ENCODE measurements at regions not wholly inside any gene's neighbourhood (a gene's known extent, or its start where the extent isn't known, plus 50 kb on each side); places are given as distances from the start of the nearest gene placed in this dataset.
"Not testable (repeated sequence)": the region's sequence is repeated elsewhere in the genome, so short reads cannot be mapped to it uniquely, and the experiment has no call there.

DNA sequence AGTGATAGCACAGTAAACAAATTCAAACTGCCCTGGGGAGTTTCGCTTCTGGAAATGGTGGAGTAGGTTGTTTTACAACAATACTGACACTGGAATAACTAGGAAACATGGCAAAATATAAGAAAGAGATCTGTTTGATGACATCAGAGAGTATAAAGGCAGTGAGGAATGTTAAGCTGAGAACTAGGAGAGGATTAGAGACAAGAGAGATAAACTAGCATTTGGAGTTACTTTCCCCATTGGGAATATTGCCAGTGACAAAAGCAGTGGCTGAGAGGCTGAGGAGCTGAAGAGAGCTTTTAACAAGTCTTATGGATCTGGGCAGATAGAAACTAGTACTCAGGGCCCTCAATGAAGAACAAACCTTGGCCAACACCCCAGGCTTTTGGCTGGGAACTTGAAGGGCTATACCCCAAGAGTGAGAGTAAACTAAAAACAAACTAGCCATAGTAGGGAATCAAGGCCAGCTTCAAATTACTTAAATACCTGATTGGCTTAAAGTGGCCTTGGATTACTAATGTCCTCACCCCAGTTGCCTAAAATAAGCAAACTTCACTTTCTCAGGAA is 280.4 kb downstream of the KLF13 start:
- DNase-seq: peak; percentile 37

DNA sequence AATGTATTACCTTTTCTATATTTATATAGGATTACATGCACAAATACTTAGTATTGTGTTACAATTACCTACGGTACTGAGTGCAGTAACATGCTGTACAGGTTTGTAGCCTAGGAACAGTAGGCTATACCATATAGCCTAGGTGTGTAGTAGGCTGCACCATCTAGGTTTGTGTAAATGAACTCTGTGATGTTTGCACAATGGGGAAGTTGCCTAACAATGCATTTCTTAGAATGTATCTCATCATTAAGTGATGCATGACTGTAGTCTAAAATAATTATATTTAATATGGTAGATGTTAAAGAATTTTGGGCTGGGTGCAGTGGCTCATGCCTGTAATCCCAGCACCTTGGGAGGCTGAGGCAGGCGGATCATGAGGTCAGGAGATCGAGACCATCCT is 281.0 kb downstream of the KLF13 start:
- no peak for DNase-seq

- peak; percentile 24 for DNase-seq
Measured at GRCh38 chr15:31609258-31609681, 282.6 kb downstream of the KLF13 start.

DNA sequence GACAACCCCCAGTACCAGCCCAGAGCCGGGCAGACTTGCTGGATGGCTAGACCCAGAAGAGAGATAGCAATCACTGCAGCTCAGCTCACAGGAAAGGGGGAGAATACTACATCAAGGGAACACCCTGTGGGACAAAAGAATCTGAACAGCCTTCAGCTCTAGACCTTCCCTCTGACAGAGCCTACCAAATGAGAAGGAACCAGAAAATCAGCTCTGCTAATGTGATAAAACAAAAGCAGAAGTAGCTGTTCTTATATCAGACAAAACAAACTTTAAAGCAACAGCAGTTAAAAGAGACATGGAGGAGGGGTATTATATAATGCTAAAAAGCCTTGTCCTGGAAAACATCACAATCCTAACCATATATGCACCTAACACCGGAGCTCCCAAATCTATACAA is 283.3 kb downstream of the KLF13 start:
- no peak for DNase-seq

DNA sequence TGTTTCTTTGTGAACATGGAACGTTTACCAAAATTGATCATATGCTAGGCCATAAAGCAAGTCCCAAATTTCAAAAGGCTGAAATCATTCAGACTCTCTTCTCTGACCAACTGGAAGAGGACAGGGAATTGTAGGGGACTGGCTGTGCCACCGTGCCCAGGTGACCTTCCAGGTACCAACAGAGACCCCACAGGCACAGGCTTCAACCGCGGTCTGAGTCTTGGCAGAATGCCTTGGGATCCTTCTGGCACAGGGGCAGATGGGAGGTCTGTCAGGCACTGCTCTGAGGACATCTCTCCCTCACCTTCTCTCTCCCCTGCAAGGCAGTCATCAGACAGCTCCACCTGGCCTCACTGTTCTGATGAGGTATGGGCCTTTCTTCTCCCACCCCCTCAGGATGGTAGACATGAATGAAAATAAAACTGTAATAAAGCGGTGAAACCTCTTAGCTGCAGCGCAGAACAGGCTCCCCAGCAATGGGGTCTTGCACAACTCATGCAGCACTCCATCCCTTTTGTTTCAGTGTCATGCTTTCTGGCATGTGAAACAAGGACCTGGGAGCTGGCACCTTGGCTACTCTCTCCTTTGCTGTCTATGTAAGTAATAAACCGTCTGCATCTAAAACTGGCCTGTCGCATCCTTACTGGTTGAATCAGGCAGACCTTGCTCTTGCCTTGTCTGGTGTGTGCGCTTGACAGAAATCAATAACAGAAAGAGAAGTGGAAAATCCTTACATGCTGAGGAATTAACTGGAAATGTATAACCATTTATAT is 289.2 kb downstream of the KLF13 start:
- DNase-seq: no peak

GRCh38 chr15:31623297-31623696 is 296.7 kb downstream of the KLF13 start:
- DNase-seq: not testable (repeated sequence)

- not testable (repeated sequence) for DNase-seq
Measured at GRCh38 chr15:31624115-31624514, 297.5 kb downstream of the KLF13 start.

GRCh38 chr15:31635715-31636114 is 309.1 kb downstream of the KLF13 start:
- DNase-seq: not testable (repeated sequence)

GRCh38 chr15:31636911-31637310 is 310.3 kb downstream of the KLF13 start:
- not testable (repeated sequence) for DNase-seq

DNA sequence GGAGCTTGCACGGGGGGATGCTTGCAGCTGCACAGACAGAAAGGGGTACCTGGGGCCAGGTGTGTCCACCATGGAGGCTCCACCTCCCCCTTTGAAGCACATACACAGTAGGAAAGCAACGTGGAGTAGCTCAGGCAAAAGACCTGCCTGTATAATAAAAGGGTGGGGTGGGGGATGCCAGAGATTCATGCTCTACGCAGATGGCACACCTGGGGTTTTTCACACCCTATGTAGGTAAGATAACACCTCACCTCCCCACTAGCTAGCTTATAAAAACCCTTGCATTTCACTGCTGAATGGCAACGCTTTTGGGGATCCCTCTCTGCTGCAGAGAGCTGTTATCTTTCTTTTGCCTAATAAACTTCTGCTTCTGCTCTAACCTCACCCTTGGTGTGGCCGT is 317.3 kb downstream of the KLF13 start:
- not testable (repeated sequence) for DNase-seq

- not testable (repeated sequence) for DNase-seq
Measured at GRCh38 chr15:31644761-31645160, 318.1 kb downstream of the KLF13 start.

DNA sequence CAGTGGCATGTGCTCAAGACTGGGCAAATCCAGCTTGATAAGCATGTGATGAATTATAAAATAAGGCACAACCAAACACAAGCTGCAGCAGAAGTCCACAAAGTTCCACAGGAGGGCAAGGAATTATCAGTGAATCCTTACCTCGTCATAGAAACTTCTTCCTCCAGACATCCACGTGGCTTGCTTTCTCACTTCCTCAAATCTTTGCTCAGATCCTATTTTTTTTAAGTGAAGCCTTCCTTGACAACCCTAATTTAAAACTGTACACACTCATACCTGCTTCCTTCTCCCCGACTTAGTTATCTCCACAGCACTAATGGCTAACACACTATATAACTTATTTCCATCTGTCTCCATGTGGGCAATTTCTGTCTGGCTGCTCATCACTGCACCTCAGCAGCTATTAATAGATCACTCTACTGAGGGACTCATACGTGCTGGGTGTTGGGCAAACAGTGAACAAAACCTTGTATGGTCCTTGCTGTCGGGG is 320.7 kb downstream of the KLF13 start:
- not testable (repeated sequence) for DNase-seq

- DNase-seq: not testable (repeated sequence)
Measured at GRCh38 chr15:31649634-31650033, 323.0 kb downstream of the KLF13 start.

- DNase-seq: not testable (repeated sequence)
Measured at GRCh38 chr15:31650055-31650701, 323.5 kb downstream of the KLF13 start.

DNA sequence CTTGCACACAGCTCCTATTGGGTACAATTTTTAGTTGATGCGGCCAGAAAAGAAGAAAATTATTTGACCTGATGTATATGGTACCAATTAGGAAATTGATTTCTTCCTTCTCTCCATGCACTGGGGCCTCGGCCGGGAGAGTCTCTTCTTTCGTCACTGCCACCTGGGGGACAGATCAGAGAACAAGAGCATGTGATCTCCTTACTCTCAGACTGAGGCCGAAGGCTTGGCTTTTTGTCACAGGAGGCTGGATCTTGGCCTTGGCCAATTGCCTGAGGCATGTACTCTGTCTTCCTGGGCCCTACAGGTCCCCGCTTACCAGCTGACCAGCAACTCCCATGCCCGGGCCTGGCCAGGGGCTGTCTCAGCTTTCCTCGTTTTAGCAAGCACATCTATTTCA is 330.3 kb downstream of the KLF13 start:
- DNase-seq: not testable (repeated sequence)

DNA sequence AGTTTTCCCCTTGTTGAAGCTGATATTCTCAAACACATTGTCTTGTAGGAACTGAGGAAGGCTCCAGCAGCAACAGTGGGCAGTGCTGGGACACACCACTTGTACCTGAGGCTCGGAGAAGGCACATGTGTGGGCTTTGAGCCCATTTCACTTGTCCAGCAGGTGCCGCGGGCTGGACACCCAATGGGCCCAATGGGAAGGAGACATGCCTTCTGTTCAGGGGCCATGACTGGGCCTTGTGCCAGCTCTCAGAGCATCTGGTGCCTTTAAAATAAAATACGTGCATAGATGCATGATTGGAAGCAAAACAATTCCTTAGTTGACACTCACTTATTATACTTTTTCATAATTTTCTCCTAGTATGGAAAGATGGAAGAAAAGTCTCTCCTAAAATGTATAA is 334.2 kb downstream of the KLF13 start:
- no peak for DNase-seq

- not testable (repeated sequence) for DNase-seq
Measured at GRCh38 chr15:31665732-31666131, 339.1 kb downstream of the KLF13 start.

- not testable (repeated sequence) for DNase-seq
Measured at GRCh38 chr15:31669158-31669908, 342.7 kb downstream of the KLF13 start.

GRCh38 chr15:31673263-31673662 is 346.6 kb downstream of the KLF13 start:
- DNase-seq: not testable (repeated sequence)

DNA sequence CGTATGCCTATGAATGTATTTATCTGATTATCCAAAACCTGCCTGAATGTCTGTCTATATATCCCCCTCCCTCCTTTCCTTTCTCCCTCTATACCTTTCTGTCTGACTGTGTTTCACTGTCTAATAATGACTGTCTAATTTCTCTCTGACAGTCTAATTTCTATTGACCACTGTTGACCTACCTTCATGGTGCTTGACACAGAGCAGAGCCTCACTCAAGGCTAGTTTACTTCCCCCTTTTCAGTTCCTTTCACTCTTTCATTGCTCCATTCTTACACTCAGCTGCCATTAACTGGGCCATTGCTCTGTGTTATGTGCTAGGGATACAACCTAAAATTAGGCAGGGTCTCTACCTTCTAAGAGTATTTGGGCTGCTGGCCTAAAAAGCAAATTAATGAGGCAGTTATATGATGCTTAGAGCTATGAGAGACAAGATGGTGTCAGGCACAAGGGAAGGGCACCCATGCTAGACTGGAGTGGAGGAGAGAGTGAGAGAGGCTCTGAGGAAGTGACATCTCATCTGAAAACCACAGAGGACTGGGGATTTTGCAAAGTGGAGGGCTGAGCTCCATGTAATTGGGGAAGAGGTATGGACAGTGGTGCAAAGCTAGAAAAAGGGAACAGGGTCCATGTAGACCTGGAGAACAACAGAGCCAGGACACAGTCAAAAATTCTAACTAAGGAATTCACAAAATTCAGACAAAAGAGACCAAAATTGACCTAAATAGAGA is 348.6 kb upstream of the CHRNA7 start:
- DNase-seq: not testable (repeated sequence)

- DNase-seq: not testable (repeated sequence)
Measured at GRCh38 chr15:31687088-31687487, 343.2 kb upstream of the CHRNA7 start.

- not testable (repeated sequence) for DNase-seq
Measured at GRCh38 chr15:31696509-31696908, 333.8 kb upstream of the CHRNA7 start.

Data from fibroblast of skin of back (primary cell).